ENCODE measurements at regions not wholly inside any gene's neighbourhood (a gene's known extent, or its start where the extent isn't known, plus 50 kb on each side); places are given as distances from the start of the nearest gene placed in this dataset.

- H3K79me2 ChIP-seq (ENCODE audit: control insufficient read depth, insufficient read depth, low read length), result no peaks in the 10 kb centered on the region
- H3K36me3 ChIP-seq (ENCODE audit: control insufficient read depth, insufficient read depth, low read length), result no peaks in the 10 kb centered on the region
- no peak for TF ChIP-seq EZH2 (IDR thresholded peaks at IDR 0.05; ENCODE audit: low read length, missing control alignments)
- TF ChIP-seq, protein P1, sequence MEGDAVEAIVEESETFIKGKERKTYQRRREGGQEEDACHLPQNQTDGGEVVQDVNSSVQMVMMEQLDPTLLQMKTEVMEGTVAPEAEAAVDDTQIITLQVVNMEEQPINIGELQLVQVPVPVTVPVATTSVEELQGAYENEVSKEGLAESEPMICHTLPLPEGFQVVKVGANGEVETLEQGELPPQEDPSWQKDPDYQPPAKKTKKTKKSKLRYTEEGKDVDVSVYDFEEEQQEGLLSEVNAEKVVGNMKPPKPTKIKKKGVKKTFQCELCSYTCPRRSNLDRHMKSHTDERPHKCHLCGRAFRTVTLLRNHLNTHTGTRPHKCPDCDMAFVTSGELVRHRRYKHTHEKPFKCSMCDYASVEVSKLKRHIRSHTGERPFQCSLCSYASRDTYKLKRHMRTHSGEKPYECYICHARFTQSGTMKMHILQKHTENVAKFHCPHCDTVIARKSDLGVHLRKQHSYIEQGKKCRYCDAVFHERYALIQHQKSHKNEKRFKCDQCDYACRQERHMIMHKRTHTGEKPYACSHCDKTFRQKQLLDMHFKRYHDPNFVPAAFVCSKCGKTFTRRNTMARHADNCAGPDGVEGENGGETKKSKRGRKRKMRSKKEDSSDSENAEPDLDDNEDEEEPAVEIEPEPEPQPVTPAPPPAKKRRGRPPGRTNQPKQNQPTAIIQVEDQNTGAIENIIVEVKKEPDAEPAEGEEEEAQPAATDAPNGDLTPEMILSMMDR (conservative IDR thresholded peaks at IDR 0.05 in 1 of 2, IDR thresholded peaks at IDR 0.05 in 1 of 2; ENCODE audit: low read depth in 1 of 2, low read length in 2 of 2), result no peak
- H3K9me3 ChIP-seq (ENCODE audit: control insufficient read depth, insufficient read depth, low read depth, low read length), result no peaks in the 10 kb centered on the region
- DNase-seq (ENCODE audit: low read depth in 2 of 2), result no peak
- no peaks in the 10 kb centered on the region for H4K20me1 ChIP-seq (ENCODE audit: control insufficient read depth, extremely low read depth, insufficient read depth, low read length)
- H3K27ac ChIP-seq (ENCODE audit: insufficient read depth, low read length), result no peak overlapping the region
- H2AFZ ChIP-seq (ENCODE audit: low read length), result no peak overlapping the region
- H3K4me3 ChIP-seq (replicated peaks in 1 of 4; ENCODE audit: control extremely low read depth in 1 of 4, insufficient read depth in 1 of 4, low read depth in 3 of 4, low read length in 4 of 4), result no peak overlapping the region
- H3K4me1 ChIP-seq (ENCODE audit: control insufficient read depth, extremely low read depth, insufficient read depth, low read length), result no peaks in the 10 kb centered on the region
- H3K27me3 ChIP-seq (ENCODE audit: control insufficient read depth, insufficient read depth, low read length), result peaks cover 3% of the 10 kb centered on the region
- H3K9ac ChIP-seq (ENCODE audit: insufficient read depth, low read length), result no peak overlapping the region
- H3K4me2 ChIP-seq (ENCODE audit: extremely low read depth, insufficient read depth, low read length), result no peak overlapping the region
Observed at GRCh38 chr13:95497381-95497807, 55.1 kb upstream of the CLDN10 start.

DNA sequence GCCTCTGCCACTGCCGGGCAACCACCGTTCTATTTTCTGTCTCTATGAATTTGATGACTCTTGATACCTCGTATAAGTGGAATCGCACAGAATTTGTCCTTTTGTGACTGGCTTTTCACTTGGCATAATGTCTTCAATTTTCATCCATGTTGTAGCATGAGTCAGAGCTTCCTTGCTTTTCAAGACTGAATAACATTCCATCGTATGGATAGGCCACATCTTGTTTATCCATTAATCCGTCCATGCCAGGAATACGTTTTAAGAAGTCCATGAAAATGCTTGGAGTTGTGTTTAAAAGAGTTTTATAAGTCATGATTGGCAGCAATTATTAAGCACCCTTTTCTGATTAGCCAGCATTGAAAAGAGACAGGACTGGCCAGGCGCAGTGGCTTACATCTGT, 53.6 kb upstream of the CLDN10 start:
- no peak overlapping the region for H3K27ac ChIP-seq (ENCODE audit: insufficient read depth, low read length)
- no peak for TF ChIP-seq EZH2 (IDR thresholded peaks at IDR 0.05; ENCODE audit: low read length, missing control alignments)
- TF ChIP-seq, protein P1 (conservative IDR thresholded peaks at IDR 0.05 in 1 of 2, IDR thresholded peaks at IDR 0.05 in 1 of 2; ENCODE audit: low read depth in 1 of 2, low read length in 2 of 2), result no peak
- H3K79me2 ChIP-seq (ENCODE audit: control insufficient read depth, insufficient read depth, low read length), result no peaks in the 10 kb centered on the region
- H3K4me2 ChIP-seq (ENCODE audit: extremely low read depth, insufficient read depth, low read length), result no peak overlapping the region
- H4K20me1 ChIP-seq (ENCODE audit: control insufficient read depth, extremely low read depth, insufficient read depth, low read length), result no peaks in the 10 kb centered on the region
- H3K9ac ChIP-seq (ENCODE audit: insufficient read depth, low read length), result no peak overlapping the region
- no peaks in the 10 kb centered on the region for H3K36me3 ChIP-seq (ENCODE audit: control insufficient read depth, insufficient read depth, low read length)
- no peaks in the 10 kb centered on the region for H3K9me3 ChIP-seq (ENCODE audit: control insufficient read depth, insufficient read depth, low read depth, low read length)
- peak in 1 of 2 donors; percentile 68 for DNase-seq (ENCODE audit: low read depth in 2 of 2)
- no peaks in the 10 kb centered on the region for H3K4me1 ChIP-seq (ENCODE audit: control insufficient read depth, extremely low read depth, insufficient read depth, low read length)
- no peak overlapping the region for H2AFZ ChIP-seq (ENCODE audit: low read length)
- H3K27me3 ChIP-seq (ENCODE audit: control insufficient read depth, insufficient read depth, low read length), result peaks cover 3% of the 10 kb centered on the region
- no peak overlapping the region for H3K4me3 ChIP-seq (replicated peaks in 1 of 4; ENCODE audit: control extremely low read depth in 1 of 4, insufficient read depth in 1 of 4, low read depth in 3 of 4, low read length in 4 of 4)

DNA sequence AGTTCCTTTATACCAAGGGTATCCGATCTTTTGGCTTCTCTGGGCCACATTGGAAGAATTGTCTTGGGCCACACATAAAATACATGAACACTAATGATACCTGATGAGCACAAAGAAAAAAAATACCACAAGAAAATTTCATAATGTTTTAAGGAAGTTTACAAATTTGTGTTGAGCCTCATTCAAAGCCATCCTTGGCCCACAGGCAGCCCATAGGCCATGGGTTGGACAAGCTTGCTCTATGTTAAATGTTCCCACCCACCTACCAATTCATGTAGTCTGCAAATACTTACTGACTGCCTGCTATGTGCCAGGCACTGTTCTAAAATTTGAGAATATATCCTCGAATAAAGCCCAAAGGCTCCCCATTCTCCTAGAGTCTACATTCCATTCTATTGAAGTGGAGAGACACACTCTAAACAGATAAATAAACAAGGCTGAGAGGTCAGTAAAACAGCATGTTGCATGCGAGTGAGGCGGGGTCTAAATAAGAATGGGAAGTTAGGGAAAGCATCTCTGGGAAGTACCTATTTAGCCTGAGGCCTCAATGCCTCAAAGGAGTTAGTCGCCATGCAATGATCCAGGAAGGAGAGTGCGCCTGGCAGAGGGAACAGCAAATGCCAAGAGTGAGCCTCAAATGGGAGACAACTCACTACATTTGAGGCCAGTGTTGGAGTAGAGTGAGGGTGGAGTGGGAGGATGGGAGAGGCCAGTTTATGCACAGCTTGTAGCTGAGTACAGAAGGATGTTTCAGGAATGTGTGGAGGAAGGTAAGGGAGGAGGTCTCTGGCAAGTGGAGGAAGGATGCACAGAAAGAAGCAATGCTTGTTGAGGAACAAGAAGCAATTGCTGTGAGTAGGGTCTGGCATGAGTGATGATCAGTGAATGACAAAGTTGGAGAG, 52.5 kb upstream of the CLDN10 start:
- H4K20me1 ChIP-seq (ENCODE audit: control insufficient read depth, extremely low read depth, insufficient read depth, low read length), result no peaks in the 10 kb centered on the region
- H3K79me2 ChIP-seq (ENCODE audit: control insufficient read depth, insufficient read depth, low read length), result no peaks in the 10 kb centered on the region
- no peak overlapping the region for H3K9ac ChIP-seq (ENCODE audit: insufficient read depth, low read length)
- no peaks in the 10 kb centered on the region for H3K36me3 ChIP-seq (ENCODE audit: control insufficient read depth, insufficient read depth, low read length)
- H3K4me1 ChIP-seq (ENCODE audit: control insufficient read depth, extremely low read depth, insufficient read depth, low read length), result no peaks in the 10 kb centered on the region
- no peak for DNase-seq (ENCODE audit: low read depth in 2 of 2)
- peaks cover 3% of the 10 kb centered on the region for H3K27me3 ChIP-seq (ENCODE audit: control insufficient read depth, insufficient read depth, low read length)
- no peak overlapping the region for H3K4me2 ChIP-seq (ENCODE audit: extremely low read depth, insufficient read depth, low read length)
- H3K27ac ChIP-seq (ENCODE audit: insufficient read depth, low read length), result no peak overlapping the region
- no peak overlapping the region for H3K4me3 ChIP-seq (replicated peaks in 1 of 4; ENCODE audit: control extremely low read depth in 1 of 4, insufficient read depth in 1 of 4, low read depth in 3 of 4, low read length in 4 of 4)
- TF ChIP-seq EZH2 (IDR thresholded peaks at IDR 0.05; ENCODE audit: low read length, missing control alignments), result no peak
- TF ChIP-seq, protein P1 (conservative IDR thresholded peaks at IDR 0.05 in 1 of 2, IDR thresholded peaks at IDR 0.05 in 1 of 2; ENCODE audit: low read depth in 1 of 2, low read length in 2 of 2), result no peak
- no peaks in the 10 kb centered on the region for H3K9me3 ChIP-seq (ENCODE audit: control insufficient read depth, insufficient read depth, low read depth, low read length)
- H2AFZ ChIP-seq (ENCODE audit: low read length), result no peak overlapping the region
